ENCODE measurements at regions not wholly inside any gene's neighbourhood (a gene's known extent, or its start where the extent isn't known, plus 50 kb on each side); places are given as distances from the start of the nearest gene placed in this dataset.

- TF ChIP-seq, protein P1, sequence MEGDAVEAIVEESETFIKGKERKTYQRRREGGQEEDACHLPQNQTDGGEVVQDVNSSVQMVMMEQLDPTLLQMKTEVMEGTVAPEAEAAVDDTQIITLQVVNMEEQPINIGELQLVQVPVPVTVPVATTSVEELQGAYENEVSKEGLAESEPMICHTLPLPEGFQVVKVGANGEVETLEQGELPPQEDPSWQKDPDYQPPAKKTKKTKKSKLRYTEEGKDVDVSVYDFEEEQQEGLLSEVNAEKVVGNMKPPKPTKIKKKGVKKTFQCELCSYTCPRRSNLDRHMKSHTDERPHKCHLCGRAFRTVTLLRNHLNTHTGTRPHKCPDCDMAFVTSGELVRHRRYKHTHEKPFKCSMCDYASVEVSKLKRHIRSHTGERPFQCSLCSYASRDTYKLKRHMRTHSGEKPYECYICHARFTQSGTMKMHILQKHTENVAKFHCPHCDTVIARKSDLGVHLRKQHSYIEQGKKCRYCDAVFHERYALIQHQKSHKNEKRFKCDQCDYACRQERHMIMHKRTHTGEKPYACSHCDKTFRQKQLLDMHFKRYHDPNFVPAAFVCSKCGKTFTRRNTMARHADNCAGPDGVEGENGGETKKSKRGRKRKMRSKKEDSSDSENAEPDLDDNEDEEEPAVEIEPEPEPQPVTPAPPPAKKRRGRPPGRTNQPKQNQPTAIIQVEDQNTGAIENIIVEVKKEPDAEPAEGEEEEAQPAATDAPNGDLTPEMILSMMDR (IDR thresholded peaks at IDR 0.05), result no peak
- no peak for TF ChIP-seq POLR2A (IDR thresholded peaks at IDR 0.05)
Observed at GRCh38 chr4:104905065-104905464, 241.6 kb upstream of the TET2 start.

Data from adrenal gland (tissue), 5 donors.